ENCODE measurements at regions not wholly inside any gene's neighbourhood (a gene's known extent, or its start where the extent isn't known, plus 50 kb on each side); places are given as distances from the start of the nearest gene placed in this dataset.
A peak's percentile ranks its signal among the peaks of the same experiment; 100 is the strongest.
"Not testable (repeated sequence)": the region's sequence is repeated elsewhere in the genome, so short reads cannot be mapped to it uniquely, and the experiment has no call there.

DNA sequence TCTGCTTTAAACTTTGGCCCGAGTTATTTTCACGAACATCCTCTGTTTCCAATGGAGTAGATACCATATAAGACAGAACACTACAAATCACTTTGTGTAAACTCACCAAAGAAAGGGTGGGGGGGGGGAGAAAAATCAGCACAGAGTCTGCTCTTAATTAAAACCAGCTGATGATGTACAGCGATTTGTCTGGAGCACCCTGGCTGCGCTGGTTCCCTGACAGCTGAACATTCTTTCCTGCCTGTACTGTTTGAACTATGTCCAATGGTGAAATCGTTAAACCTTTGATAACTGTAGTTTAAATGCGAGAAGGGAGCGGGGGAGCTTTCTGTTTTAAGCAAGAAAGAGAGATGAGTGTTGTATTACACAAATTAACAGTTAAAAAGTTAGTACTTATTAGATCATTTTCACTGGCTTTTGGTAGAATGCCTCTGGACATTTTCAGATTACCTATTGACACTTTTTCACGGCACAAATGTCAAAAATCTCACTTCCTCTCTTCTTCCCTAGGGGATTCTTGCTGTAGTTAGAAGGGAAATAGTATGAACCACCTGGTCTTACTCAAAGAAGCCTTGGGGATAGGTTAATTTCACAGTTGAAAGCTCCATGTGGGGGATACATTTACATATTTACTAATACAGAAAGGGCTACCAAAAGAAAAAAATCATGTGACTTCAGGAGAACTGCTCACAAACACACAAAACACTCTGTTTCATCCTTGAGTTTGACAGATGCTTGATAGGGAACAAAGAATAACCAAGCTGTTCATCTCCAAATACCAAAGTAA is 140.2 kb upstream of the RUNX1 start:
- no peak for DNase-seq

DNA sequence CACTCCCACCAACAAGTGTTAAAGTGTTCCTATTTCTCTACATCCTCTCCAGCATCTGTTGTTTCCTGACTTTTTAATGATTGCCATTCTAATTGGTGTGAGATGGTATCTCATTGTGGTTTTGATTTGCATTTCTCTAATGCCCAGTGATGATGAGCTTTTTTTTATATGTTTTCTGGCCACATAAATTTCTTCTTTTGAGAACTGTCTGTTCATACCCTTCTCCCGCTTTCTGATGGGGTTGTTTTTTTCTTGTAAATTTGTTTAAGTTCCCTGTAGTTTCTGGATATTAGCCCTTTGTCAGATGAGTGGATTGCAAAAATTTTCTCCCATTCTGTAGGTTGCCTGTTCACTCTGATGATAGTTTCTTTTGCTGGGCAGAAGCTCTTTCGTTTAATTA is 134.3 kb upstream of the RUNX1 start:
- not testable (repeated sequence) for DNase-seq

GRCh38 chr21:35179990-35180540 is 131.0 kb upstream of the RUNX1 start:
- DNase-seq = no peak

DNA sequence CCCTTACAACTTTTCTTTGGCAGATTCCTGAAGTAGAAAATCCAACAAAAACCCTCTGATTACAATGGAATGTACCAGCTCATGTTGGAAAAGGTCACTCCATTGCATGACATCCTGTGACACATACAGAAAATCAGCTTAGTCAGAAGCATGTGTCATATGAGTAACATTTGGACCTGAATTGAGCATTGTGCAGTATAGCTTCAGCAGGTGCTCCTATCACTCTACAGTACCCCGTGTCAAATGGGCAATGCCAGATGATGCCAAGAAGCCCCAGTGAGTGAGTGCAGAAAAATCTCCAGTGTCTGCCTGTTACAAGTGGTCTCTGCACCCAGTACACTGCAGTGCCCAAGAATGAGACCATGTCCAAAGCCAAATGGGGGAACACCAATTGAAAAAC is 129.7 kb upstream of the RUNX1 start:
- no peak for DNase-seq

DNA sequence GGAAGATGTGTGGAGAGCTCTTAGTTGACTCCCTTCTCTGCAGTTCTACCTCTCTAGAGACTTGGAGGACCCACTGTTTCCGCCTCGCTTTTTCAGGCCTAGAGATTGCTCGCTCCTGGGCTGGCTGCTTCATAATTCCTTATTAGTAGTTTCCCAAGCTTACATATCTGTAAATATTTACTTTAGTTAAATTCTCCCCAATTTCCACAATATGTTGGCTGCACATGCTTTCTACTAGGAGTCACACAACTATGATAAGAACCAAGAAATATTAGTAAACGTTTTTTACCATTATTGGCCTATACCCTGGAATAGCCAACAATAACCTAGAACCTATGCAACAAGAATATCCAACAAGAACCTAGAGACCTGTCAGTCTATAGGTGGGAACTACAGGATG is 129.0 kb upstream of the RUNX1 start:
- DNase-seq = no peak

- DNase-seq = peak in 1 of 2 donors; percentile 13
These were observed 123.1 kb upstream of the RUNX1 start for GRCh38 chr21:35172231-35172630.

DNA sequence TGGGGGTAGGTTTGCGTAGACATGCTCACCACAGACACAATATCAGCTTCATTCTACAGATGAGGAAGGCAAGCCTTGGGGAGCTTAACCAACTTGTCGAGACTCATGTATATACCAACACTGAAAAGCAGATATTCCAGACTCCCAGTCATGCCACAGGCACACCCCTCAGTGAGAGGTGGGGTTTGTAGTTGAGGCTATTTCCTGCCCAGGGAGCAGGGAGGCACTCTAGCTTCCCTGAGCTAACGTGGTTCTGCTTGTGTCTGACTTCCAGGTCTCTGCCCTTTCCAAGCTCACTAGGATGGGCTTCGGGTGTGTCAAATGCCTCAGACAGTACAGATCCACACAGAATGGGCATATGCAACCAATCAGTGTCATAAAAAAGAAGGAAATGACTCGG is 122.3 kb upstream of the RUNX1 start:
- no peak for DNase-seq

GRCh38 chr21:35170818-35171217 is 121.7 kb upstream of the RUNX1 start:
- DNase-seq = no peak

DNA sequence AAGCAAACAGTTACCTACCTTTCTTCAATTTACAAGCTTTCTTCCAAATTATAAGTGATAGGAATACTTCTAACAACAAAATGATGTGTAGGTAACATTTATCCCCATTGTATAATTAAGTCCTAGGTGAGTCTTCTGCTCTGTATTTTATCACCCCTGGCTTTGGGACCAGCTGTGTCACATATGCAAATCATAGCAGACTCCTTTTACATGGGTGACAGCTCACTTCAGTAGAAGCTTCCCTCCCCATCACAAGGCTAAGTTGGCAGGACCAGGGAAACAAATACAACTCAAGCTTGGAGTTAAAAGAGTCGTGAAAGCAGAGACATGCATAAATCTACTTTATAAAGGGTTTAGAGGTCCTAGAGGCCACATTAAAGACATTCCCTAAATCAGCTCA is 121.1 kb upstream of the RUNX1 start:
- no peak for DNase-seq

- DNase-seq = no peak
These were observed 120.5 kb upstream of the RUNX1 start for GRCh38 chr21:35169574-35169973.

- DNase-seq = peak; percentile 21 to 35
These were observed 119.6 kb upstream of the RUNX1 start for GRCh38 chr21:35168735-35169134.

- no peak for DNase-seq
These were observed 115.9 kb upstream of the RUNX1 start for GRCh38 chr21:35164971-35165483.

DNA sequence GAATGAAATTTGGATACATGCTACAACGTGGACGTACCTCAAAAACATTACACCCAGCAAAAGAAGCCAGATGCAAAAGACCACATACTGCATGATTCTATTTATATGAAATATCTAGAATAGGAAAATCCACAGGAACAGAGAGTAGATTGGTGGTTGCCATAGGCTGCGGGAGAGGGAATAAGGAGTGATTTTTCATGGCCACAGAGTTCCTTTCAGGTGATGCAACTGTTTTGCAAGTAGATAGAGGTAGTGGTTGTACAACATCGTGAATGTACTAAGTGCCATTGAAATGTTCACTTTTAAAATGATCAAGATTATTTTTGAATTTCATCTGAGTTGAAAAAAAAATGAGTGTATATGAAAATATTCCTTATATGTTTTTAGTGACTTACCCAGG is 115.3 kb upstream of the RUNX1 start:
- no peak for DNase-seq

DNA sequence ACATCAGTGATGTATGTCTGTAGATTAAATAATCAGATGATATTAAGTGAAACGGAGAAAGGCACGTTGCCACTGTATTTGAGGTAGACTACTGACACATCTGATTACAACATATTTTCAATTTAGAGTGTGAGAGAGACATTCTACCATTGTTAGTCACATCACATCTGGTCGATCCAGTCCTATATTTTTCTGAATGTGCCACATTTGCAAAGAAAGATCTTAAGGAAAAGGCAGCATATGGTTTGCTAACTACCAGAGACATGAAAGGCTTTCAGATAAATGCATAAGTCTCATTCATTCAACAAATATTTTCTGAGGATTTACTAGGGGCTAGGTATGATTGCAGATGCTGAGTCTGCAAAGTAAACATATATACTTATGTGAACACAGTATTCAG is 114.3 kb upstream of the RUNX1 start:
- no peak for DNase-seq

- no peak for DNase-seq
These were observed 113.7 kb upstream of the RUNX1 start for GRCh38 chr21:35162831-35163230.

GRCh38 chr21:35159881-35160280 is 110.8 kb upstream of the RUNX1 start:
- no peak for DNase-seq

GRCh38 chr21:35157374-35157773 is 108.3 kb upstream of the RUNX1 start:
- DNase-seq = not testable (repeated sequence)

DNA sequence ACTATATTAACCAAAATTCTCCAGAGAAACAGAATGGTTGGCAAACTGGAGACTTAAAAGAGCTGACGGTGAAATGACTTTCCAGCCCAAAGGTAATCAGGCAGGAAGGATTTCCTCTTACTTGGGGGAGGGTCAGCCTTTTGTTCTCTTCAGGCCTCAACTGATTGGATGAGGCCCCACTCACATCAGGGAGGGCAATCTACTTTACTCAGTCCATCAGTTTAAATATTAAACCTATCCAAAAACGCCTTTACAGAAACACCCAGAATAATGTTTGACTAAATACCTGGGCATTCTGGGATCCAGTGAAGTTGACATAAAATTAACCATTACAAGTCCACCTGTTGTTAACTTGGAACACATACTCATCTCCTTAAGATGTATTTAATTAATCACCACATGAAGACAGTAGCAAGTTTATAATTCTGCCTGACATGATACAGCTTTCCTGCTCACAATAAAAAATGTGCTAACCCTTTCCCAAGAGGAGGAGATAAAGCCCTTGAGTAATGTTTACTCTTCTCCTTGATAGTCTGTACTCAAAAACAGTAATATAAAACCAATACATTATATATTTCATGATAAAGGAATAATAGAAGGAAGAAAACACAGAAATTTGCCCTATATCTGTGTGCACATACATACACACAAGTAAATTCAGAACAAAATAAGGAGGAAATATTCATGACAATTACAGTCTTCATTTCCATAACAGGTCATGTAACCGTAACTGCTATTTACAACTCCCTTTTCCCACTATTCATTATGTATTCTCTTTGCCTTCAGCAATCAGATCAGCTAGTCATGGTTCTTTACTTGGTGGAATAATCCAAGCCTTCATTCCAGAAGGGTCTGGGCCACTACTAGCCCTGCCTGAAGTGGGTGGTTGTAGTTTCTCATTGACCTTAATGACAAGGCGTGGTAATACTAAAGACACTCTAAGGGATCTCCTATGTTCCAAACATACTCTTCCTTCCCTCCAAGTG is 107.5 kb upstream of the RUNX1 start:
- no peak for DNase-seq

DNA sequence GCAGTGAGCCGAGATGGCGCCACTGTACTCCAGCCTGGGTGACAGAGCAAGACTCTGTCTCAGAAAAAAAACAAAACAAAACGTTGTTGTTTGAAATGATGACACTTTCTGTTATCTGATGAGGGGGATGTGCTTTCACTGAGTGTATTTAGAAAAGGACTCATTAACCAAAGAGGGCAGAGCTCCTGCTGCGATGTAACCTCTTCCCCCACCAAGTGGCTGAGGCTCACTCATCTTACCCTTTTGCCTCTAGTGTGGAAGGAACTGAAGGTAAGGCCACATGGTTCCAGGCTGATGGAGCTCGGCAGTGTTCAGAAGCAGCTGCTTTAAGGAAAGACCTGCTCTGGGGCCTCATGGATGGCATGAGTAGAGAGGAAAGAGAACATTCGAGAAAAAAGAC is 105.7 kb upstream of the RUNX1 start:
- DNase-seq = no peak

GRCh38 chr21:35153671-35154070 is 104.6 kb upstream of the RUNX1 start:
- DNase-seq = no peak

GRCh38 chr21:35150562-35151226 is 101.6 kb upstream of the RUNX1 start:
- DNase-seq = peak; percentile 41 to 47

- DNase-seq = no peak
These were observed 100.6 kb upstream of the RUNX1 start for GRCh38 chr21:35149698-35150097.

DNA sequence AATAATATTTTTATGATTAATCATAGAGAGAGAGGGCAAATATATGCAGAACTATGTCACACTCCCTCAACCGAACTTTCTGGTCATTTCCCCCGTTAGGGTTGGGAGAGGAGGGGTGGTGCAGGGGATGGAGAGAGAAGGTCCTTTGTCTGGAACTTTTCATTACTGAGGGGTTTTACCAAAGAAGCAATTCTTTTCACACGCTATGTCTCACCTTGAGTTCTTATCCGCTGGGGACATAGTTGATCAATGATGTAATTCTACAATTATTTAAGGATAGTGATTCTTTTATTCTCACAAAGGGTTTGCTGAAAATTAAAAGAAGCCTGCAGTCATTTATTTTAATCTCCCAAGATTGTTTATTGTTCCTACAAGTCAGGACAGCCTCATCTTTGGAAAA is 98.3 kb upstream of the RUNX1 start:
- no peak for DNase-seq

Data from inflammatory macrophage treated with lipopolysaccharide for 1 hour (primary cell).